Osteoblast (primary cell): ENCODE measurements at regions not wholly inside any gene's neighbourhood (a gene's known extent, or its start where the extent isn't known, plus 50 kb on each side); places are given as distances from the start of the nearest gene placed in this dataset.
A peak's percentile ranks its signal among the peaks of the same experiment; 100 is the strongest.

ENCODE experiments used
- DNase-seq: peaks from one replicate; pipeline ENCODE4 v3.0.0; 2011; ENCODE audit warnings: low spot score, mixed read lengths; ENCODE audit not compliant: insufficient read length; ENCODE audit errors: missing footprints
- H2AFZ ChIP-seq: 2 replicates; pipeline ENCODE4 v1.6.0; 2011; ENCODE audit warnings: mild to moderate bottlenecking, low read length
- H3K27ac ChIP-seq: 2 replicates; pipeline ENCODE4 v1.5.1; 2011; ENCODE audit warnings: mild to moderate bottlenecking, low read depth, low read length, moderate library complexity
- H3K27me3 ChIP-seq: 2 replicates; pipeline ENCODE4 v1.6.0; 2012; ENCODE audit warnings: mild to moderate bottlenecking, control low read depth, inconsistent platforms, low read length, moderate library complexity; ENCODE audit not compliant: insufficient read depth
- H3K36me3 ChIP-seq: 2 replicates; pipeline ENCODE4 v1.5.1; 2011; ENCODE audit warnings: mild to moderate bottlenecking, low read length, control low read depth, moderate library complexity; ENCODE audit not compliant: insufficient read depth
- H3K4me1 ChIP-seq: 2 replicates; pipeline ENCODE4 v1.5.1; 2011; ENCODE audit warnings: mild to moderate bottlenecking, low read length, control low read depth, moderate library complexity; ENCODE audit not compliant: insufficient read depth
- H3K4me2 ChIP-seq: 2 replicates; pipeline ENCODE4 v1.6.0; 2011; ENCODE audit warnings: mild to moderate bottlenecking, low read length; ENCODE audit not compliant: insufficient read depth
- H3K4me3 ChIP-seq: fragments of 200-600 bp; sonication (generic); 3 replicates; pipeline ENCODE4 v1.5.1; 2012; ENCODE audit warnings: mild to moderate bottlenecking, low read length, inconsistent platforms; ENCODE audit not compliant: insufficient read depth
- H3K79me2 ChIP-seq: 2 replicates; pipeline ENCODE4 v1.6.0; 2012; ENCODE audit warnings: mild to moderate bottlenecking, low read length, control low read depth, inconsistent platforms; ENCODE audit not compliant: insufficient read depth
- H3K9me3 ChIP-seq: 2 replicates; pipeline ENCODE4 v1.5.1; 2011; ENCODE audit warnings: low read depth, low read length, control low read depth
- H4K20me1 ChIP-seq: 2 replicates; pipeline ENCODE4 v1.6.0; 2012; ENCODE audit warnings: mild to moderate bottlenecking, low read length, control low read depth; ENCODE audit not compliant: insufficient read depth
- TF ChIP-seq, protein P1 (sequence below): IDR thresholded peaks from 2 replicates; pipeline ENCODE4 v1.5.1; 2011; ENCODE audit warnings: mild to moderate bottlenecking, low read depth, low read length, moderate library complexity; ENCODE audit errors: extremely low read depth

- Histone ChIP-seq H3K27me3 (no peaks in the 10 kb centered on the region), H2AFZ (no peak overlapping the region), H4K20me1 (no peaks in the 10 kb centered on the region), H3K9me3 (no peaks in the 10 kb centered on the region), H3K79me2 (no peaks in the 10 kb centered on the region), H3K27ac (no peak overlapping the region), H3K4me3 (no peak overlapping the region), H3K4me1 (peaks cover 66% of the 10 kb centered on the region), H3K4me2 (no peak overlapping the region), H3K36me3 (no peaks in the 10 kb centered on the region)
- TF ChIP-seq, protein P1, sequence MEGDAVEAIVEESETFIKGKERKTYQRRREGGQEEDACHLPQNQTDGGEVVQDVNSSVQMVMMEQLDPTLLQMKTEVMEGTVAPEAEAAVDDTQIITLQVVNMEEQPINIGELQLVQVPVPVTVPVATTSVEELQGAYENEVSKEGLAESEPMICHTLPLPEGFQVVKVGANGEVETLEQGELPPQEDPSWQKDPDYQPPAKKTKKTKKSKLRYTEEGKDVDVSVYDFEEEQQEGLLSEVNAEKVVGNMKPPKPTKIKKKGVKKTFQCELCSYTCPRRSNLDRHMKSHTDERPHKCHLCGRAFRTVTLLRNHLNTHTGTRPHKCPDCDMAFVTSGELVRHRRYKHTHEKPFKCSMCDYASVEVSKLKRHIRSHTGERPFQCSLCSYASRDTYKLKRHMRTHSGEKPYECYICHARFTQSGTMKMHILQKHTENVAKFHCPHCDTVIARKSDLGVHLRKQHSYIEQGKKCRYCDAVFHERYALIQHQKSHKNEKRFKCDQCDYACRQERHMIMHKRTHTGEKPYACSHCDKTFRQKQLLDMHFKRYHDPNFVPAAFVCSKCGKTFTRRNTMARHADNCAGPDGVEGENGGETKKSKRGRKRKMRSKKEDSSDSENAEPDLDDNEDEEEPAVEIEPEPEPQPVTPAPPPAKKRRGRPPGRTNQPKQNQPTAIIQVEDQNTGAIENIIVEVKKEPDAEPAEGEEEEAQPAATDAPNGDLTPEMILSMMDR: no peak
- no peak for DNase-seq
Observed at GRCh38 chr3:16063603-16064002, 110.9 kb upstream of the GALNT15 start.

DNA sequence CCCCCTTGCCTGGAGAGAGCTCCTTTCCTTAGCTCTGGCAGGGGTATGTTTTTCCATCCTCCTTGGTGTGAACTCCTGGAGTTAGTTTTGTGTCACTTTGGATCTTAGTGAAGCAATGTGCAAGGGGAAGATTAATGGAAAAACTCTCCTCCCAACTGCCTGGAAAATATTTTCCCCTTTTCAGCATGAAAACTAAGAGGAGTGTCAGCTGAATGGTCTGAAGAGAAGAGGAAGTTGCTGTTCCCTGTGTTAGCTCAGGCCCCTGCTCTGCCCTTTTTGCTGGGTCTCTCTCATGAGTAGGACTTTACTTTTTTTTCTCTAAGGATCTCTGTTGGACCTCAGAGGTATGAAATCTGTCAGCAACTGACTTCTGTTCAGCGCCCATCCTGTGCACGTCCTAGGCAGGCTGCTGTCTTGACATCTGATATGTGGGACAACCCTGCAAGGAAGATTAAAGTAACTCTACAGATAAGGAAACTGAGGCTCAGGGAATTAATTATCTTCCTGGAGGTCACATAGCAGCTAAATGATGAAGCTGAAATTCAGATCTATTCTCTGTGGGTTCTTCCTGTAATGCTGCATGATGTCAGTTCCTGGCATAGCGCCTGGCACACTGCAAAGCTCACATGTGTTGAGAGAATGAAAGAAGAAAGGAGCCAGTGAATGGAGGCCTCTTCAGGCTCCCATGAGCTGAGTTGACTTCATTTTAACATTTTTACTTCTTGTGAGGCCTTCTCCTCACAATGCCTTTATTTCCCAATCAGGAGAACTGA, 109.7 kb upstream of the GALNT15 start:
- Histone ChIP-seq H3K27ac (peak overlapping the region; percentile 94), H2AFZ (peak overlapping the region; percentile 61), H4K20me1 (no peaks in the 10 kb centered on the region), H3K79me2 (no peaks in the 10 kb centered on the region), H3K27me3 (no peaks in the 10 kb centered on the region), H3K4me1 (peaks cover 66% of the 10 kb centered on the region), H3K4me2 (no peak overlapping the region), H3K4me3 (no peak overlapping the region), H3K9me3 (no peaks in the 10 kb centered on the region), H3K36me3 (no peaks in the 10 kb centered on the region)
- TF ChIP-seq, protein P1: no peak
- no peak for DNase-seq

- Histone ChIP-seq H2AFZ (no peak overlapping the region), H3K27ac (peak overlapping the region; percentile 94), H3K4me1 (peaks cover 51% of the 10 kb centered on the region), H3K36me3 (no peaks in the 10 kb centered on the region), H3K27me3 (no peaks in the 10 kb centered on the region), H3K79me2 (no peaks in the 10 kb centered on the region), H3K4me2 (no peak overlapping the region), H4K20me1 (no peaks in the 10 kb centered on the region), H3K4me3 (no peak overlapping the region), H3K9me3 (no peaks in the 10 kb centered on the region)
- TF ChIP-seq, protein P1: no peak
- DNase-seq: no peak
Observed at GRCh38 chr3:16066545-16066944, 107.9 kb upstream of the GALNT15 start.

DNA sequence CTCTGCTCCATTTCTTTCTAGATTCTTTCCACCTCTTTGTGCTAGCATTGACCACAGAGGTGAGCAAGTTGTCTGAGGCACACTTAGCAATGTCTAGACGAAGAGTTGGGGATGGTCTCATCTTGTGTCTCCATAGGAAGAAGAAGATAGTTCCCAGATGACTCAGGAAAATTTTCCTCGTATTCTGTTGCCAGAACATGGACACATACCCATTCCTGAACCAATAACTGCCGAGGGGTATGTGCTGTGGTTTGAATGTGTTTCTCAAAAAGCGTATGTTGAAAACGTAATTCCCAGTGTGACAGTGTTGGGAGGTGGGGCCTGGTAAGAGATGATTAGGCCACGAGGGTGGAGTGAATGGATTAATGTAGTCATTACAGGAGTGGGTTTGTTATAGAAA, 107.5 kb upstream of the GALNT15 start:
- TF ChIP-seq, protein P1: no peak
- peak; percentile 57 for DNase-seq
- H2AFZ ChIP-seq: peak overlapping the region; percentile 35
- no peaks in the 10 kb centered on the region for H4K20me1 ChIP-seq
- no peaks in the 10 kb centered on the region for H3K27me3 ChIP-seq
- H3K4me2 ChIP-seq: no peak overlapping the region
- no peaks in the 10 kb centered on the region for H3K9me3 ChIP-seq
- H3K4me3 ChIP-seq: no peak overlapping the region
- H3K36me3 ChIP-seq: no peaks in the 10 kb centered on the region
- H3K4me1 ChIP-seq: peaks cover 49% of the 10 kb centered on the region
- peak overlapping the region; percentile 94 for H3K27ac ChIP-seq
- no peaks in the 10 kb centered on the region for H3K79me2 ChIP-seq
